ENCODE measurements at regions not wholly inside any gene's neighbourhood (a gene's known extent, or its start where the extent isn't known, plus 50 kb on each side); places are given as distances from the start of the nearest gene placed in this dataset.
"Not testable (repeated sequence)": the region's sequence is repeated elsewhere in the genome, so short reads cannot be mapped to it uniquely, and the experiment has no call there.

GRCh38 chr14:106055289-106055688 lies 528.9 kb downstream of the TMEM121 start:
- no peak overlapping the region for H3K4me3 Mint-ChIP-seq (ENCODE audit: unreplicated experiment)
- H3K36me3 ChIP-seq (ENCODE audit: insufficient read depth, low read length): no peaks in the 10 kb centered on the region
- H3K27ac Mint-ChIP-seq (ENCODE audit: unreplicated experiment): no peak overlapping the region
- H3K4me1 Mint-ChIP-seq (ENCODE audit: low read depth, unreplicated experiment): no peaks in the 10 kb centered on the region
- H4K20me1 ChIP-seq (ENCODE audit: insufficient read depth, low read length): no peaks in the 10 kb centered on the region
- no peaks in the 10 kb centered on the region for H3K9me3 ChIP-seq (ENCODE audit: insufficient read depth, low read depth, low read length)
- no peaks in the 10 kb centered on the region for H3K36me3 Mint-ChIP-seq (ENCODE audit: low read depth, unreplicated experiment)
- TF ChIP-seq, protein P1, sequence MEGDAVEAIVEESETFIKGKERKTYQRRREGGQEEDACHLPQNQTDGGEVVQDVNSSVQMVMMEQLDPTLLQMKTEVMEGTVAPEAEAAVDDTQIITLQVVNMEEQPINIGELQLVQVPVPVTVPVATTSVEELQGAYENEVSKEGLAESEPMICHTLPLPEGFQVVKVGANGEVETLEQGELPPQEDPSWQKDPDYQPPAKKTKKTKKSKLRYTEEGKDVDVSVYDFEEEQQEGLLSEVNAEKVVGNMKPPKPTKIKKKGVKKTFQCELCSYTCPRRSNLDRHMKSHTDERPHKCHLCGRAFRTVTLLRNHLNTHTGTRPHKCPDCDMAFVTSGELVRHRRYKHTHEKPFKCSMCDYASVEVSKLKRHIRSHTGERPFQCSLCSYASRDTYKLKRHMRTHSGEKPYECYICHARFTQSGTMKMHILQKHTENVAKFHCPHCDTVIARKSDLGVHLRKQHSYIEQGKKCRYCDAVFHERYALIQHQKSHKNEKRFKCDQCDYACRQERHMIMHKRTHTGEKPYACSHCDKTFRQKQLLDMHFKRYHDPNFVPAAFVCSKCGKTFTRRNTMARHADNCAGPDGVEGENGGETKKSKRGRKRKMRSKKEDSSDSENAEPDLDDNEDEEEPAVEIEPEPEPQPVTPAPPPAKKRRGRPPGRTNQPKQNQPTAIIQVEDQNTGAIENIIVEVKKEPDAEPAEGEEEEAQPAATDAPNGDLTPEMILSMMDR (IDR thresholded peaks at IDR 0.05; ENCODE audit: insufficient read depth, low read depth, low read length): no peak
- TF ChIP-seq EZH2 (IDR thresholded peaks at IDR 0.05; ENCODE audit: insufficient read depth, low read length): no peak
- H3K27ac ChIP-seq (ENCODE audit: low read depth, low read length): no peak overlapping the region
- H3K4me2 ChIP-seq (ENCODE audit: low read length): no peak overlapping the region
- H3K79me2 ChIP-seq (ENCODE audit: insufficient read depth, low read length): no peaks in the 10 kb centered on the region
- H3K4me1 ChIP-seq (ENCODE audit: insufficient read depth, low read length): no peaks in the 10 kb centered on the region
- no peak for FAIRE-seq
- H3K27me3 ChIP-seq (ENCODE audit: insufficient read depth, low read length): no peaks in the 10 kb centered on the region
- H3K9ac ChIP-seq (ENCODE audit: low read length): no peak overlapping the region
- no peak overlapping the region for H2AFZ ChIP-seq (ENCODE audit: low read depth, low read length)
- peaks cover 6% of the 10 kb centered on the region for H3K9me3 Mint-ChIP-seq (ENCODE audit: unreplicated experiment)
- no peak overlapping the region for H3K4me3 ChIP-seq (ENCODE audit: insufficient read depth, low read depth, low read length)
- H3K27me3 Mint-ChIP-seq (ENCODE audit: low read depth, unreplicated experiment): no peaks in the 10 kb centered on the region
- DNase-seq (ENCODE audit: low read depth): no peak

DNA sequence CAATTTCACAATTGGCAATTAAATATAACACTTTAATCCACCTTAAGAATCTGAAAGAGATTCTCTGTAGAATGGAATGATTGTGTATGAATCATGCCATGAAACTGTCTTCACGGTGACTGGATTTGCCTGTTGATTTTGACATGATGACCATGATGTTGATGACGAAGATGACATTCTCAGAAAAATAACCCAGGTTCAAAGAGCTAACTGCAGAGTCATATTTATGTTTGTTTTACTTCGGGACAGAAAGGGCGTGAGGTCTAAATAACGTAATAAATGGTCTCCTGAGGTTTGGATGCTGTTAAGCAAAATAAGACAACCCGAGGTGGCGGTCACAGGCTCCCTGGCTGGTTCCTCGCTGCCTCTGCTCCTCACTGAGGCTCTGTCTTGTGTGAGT lies 532.0 kb downstream of the TMEM121 start:
- FAIRE-seq (no peak), DNase-seq (ENCODE audit: low read depth) (no peak)
- Histone ChIP-seq H3K9me3 (ENCODE audit: insufficient read depth, low read depth, low read length) (no peaks in the 10 kb centered on the region), H3K4me3 (ENCODE audit: insufficient read depth, low read depth, low read length) (no peak overlapping the region), H3K79me2 (ENCODE audit: insufficient read depth, low read length) (no peaks in the 10 kb centered on the region), H3K27ac (ENCODE audit: low read depth, low read length) (no peak overlapping the region), H2AFZ (ENCODE audit: low read depth, low read length) (no peak overlapping the region), H3K27me3 (ENCODE audit: insufficient read depth, low read length) (no peaks in the 10 kb centered on the region), H3K36me3 (ENCODE audit: insufficient read depth, low read length) (no peaks in the 10 kb centered on the region), H3K9ac (ENCODE audit: low read length) (no peak overlapping the region), H3K4me1 (ENCODE audit: insufficient read depth, low read length) (no peaks in the 10 kb centered on the region), H4K20me1 (ENCODE audit: insufficient read depth, low read length) (no peaks in the 10 kb centered on the region), H3K4me2 (ENCODE audit: low read length) (no peak overlapping the region)
- Mint-ChIP-seq H3K27me3 (ENCODE audit: low read depth, unreplicated experiment) (no peaks in the 10 kb centered on the region), H3K4me3 (ENCODE audit: unreplicated experiment) (no peak overlapping the region), H3K9me3 (ENCODE audit: unreplicated experiment) (peaks cover 15% of the 10 kb centered on the region), H3K36me3 (ENCODE audit: low read depth, unreplicated experiment) (no peaks in the 10 kb centered on the region), H3K27ac (ENCODE audit: unreplicated experiment) (no peak overlapping the region), H3K4me1 (ENCODE audit: low read depth, unreplicated experiment) (no peaks in the 10 kb centered on the region)
- TF ChIP-seq EZH2 (IDR thresholded peaks at IDR 0.05; ENCODE audit: insufficient read depth, low read length): no peak
- TF ChIP-seq, protein P1 (IDR thresholded peaks at IDR 0.05; ENCODE audit: insufficient read depth, low read depth, low read length): no peak

GRCh38 chr14:106060276-106060975 lies 534.0 kb downstream of the TMEM121 start:
- H3K27me3 ChIP-seq (ENCODE audit: insufficient read depth, low read length): no peaks in the 10 kb centered on the region
- no peak overlapping the region for H3K9ac ChIP-seq (ENCODE audit: low read length)
- Mint-ChIP-seq H3K27me3 (ENCODE audit: low read depth, unreplicated experiment) (no peaks in the 10 kb centered on the region), H3K27ac (ENCODE audit: unreplicated experiment) (no peak overlapping the region), H3K9me3 (ENCODE audit: unreplicated experiment) (peaks cover 17% of the 10 kb centered on the region), H3K4me3 (ENCODE audit: unreplicated experiment) (no peak overlapping the region), H3K36me3 (ENCODE audit: low read depth, unreplicated experiment) (no peaks in the 10 kb centered on the region), H3K4me1 (ENCODE audit: low read depth, unreplicated experiment) (no peaks in the 10 kb centered on the region)
- H3K79me2 ChIP-seq (ENCODE audit: insufficient read depth, low read length): no peaks in the 10 kb centered on the region
- TF ChIP-seq, protein P1 (IDR thresholded peaks at IDR 0.05; ENCODE audit: insufficient read depth, low read depth, low read length): no peak
- no peak for TF ChIP-seq EZH2 (IDR thresholded peaks at IDR 0.05; ENCODE audit: insufficient read depth, low read length)
- H3K4me1 ChIP-seq (ENCODE audit: insufficient read depth, low read length): no peaks in the 10 kb centered on the region
- H3K4me2 ChIP-seq (ENCODE audit: low read length): no peak overlapping the region
- H2AFZ ChIP-seq (ENCODE audit: low read depth, low read length): no peak overlapping the region
- no peak overlapping the region for H3K27ac ChIP-seq (ENCODE audit: low read depth, low read length)
- no peak overlapping the region for H3K4me3 ChIP-seq (ENCODE audit: insufficient read depth, low read depth, low read length)
- no peaks in the 10 kb centered on the region for H3K9me3 ChIP-seq (ENCODE audit: insufficient read depth, low read depth, low read length)
- H4K20me1 ChIP-seq (ENCODE audit: insufficient read depth, low read length): no peaks in the 10 kb centered on the region
- no peak for DNase-seq (ENCODE audit: low read depth)
- FAIRE-seq: no peak
- H3K36me3 ChIP-seq (ENCODE audit: insufficient read depth, low read length): no peaks in the 10 kb centered on the region

DNA sequence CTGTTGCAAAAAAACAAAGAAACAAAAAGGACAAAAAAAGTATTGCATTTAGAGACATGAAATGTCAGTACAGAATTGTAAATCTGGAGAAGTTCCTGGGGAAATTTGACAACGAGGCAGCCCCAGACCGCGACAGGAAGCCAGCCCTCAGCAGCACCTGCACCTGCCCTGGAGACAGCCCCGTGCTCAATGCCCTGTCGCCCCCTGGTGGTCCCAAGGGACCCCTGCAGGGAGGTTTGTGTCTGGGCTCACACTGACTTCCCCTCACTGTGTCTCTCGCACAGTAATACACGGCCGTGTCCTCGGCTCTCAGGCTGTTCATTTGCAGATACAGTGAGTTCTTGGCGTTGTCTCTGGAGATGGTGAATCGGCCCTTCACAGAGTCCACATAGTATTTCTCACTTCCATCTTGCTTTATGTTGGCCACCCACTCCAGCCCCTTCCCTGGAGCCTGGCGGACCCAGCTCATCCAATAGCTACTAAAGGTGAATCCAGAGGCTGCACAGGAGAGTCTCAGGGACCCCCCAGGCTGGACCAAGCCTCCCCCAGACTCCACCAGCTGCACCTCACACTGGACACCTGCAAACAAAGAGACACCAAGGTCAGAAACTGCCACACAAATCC lies 535.6 kb downstream of the TMEM121 start:
- not testable (repeated sequence) for H3K27ac ChIP-seq (ENCODE audit: low read depth, low read length); H3K4me3 Mint-ChIP-seq (ENCODE audit: unreplicated experiment); H3K36me3 Mint-ChIP-seq (ENCODE audit: low read depth, unreplicated experiment); H2AFZ ChIP-seq (ENCODE audit: low read depth, low read length); H3K4me3 ChIP-seq (ENCODE audit: insufficient read depth, low read depth, low read length); H4K20me1 ChIP-seq (ENCODE audit: insufficient read depth, low read length); DNase-seq (ENCODE audit: low read depth); H3K27ac Mint-ChIP-seq (ENCODE audit: unreplicated experiment); H3K27me3 Mint-ChIP-seq (ENCODE audit: low read depth, unreplicated experiment); H3K79me2 ChIP-seq (ENCODE audit: insufficient read depth, low read length); H3K4me1 ChIP-seq (ENCODE audit: insufficient read depth, low read length); H3K4me1 Mint-ChIP-seq (ENCODE audit: low read depth, unreplicated experiment); FAIRE-seq; H3K27me3 ChIP-seq (ENCODE audit: insufficient read depth, low read length); H3K9ac ChIP-seq (ENCODE audit: low read length); H3K4me2 ChIP-seq (ENCODE audit: low read length); H3K36me3 ChIP-seq (ENCODE audit: insufficient read depth, low read length); H3K9me3 ChIP-seq (ENCODE audit: insufficient read depth, low read depth, low read length)
- H3K9me3 Mint-ChIP-seq (ENCODE audit: unreplicated experiment): peaks cover 17% of the 10 kb centered on the region
